Ishikawa (cell line): ENCODE measurements at regions not wholly inside any gene's neighbourhood (a gene's known extent, or its start where the extent isn't known, plus 50 kb on each side); places are given as distances from the start of the nearest gene placed in this dataset.

Source experiments
- CEBPB ChIP-seq: IDR thresholded peaks from 2 replicates; pipeline ENCODE4 v1.6.1; 2012
- CREB1 ChIP-seq: IDR thresholded peaks from 2 replicates; pipeline ENCODE4 v1.6.1; 2012; ENCODE audit warnings: low read depth
- EGR1 ChIP-seq: IDR thresholded peaks from 2 replicates; pipeline ENCODE4 v1.6.1; 2012
- EP300 ChIP-seq: IDR thresholded peaks from 2 replicates; pipeline ENCODE4 v1.6.1; 2012; ENCODE audit warnings: borderline replicate concordance
- FOXM1 ChIP-seq: IDR thresholded peaks from 2 replicates; pipeline ENCODE4 v1.6.1; 2012; ENCODE audit warnings: low read depth, borderline replicate concordance
- MAX ChIP-seq: IDR thresholded peaks from 2 replicates; pipeline ENCODE4 v1.6.1; 2012
- NFIC ChIP-seq: IDR thresholded peaks from 2 replicates; pipeline ENCODE4 v1.6.1; 2012
- RAD21 ChIP-seq: IDR thresholded peaks from 2 replicates; pipeline ENCODE4 v1.6.1; 2012; ENCODE audit warnings: low read depth
- REST ChIP-seq: IDR thresholded peaks from 2 replicates; pipeline ENCODE4 v1.6.1; 2012; ENCODE audit warnings: low read depth, mild to moderate bottlenecking
- TAF1 ChIP-seq: IDR thresholded peaks from 2 replicates; pipeline ENCODE4 v1.6.1; 2012; ENCODE audit warnings: low read depth, mild to moderate bottlenecking
- TCF12 ChIP-seq: IDR thresholded peaks from 2 replicates; pipeline ENCODE4 v1.6.1; 2012; ENCODE audit warnings: low read depth
- TEAD4 ChIP-seq: IDR thresholded peaks from 2 replicates; pipeline ENCODE4 v1.6.1; 2012
- USF1 ChIP-seq: IDR thresholded peaks from 2 replicates; pipeline ENCODE4 v1.6.1; 2012
- YY1 ChIP-seq: IDR thresholded peaks from 2 replicates; pipeline ENCODE4 v1.6.1; 2012; ENCODE audit warnings: low read depth
- ZBTB7A ChIP-seq: IDR thresholded peaks from 2 replicates; pipeline ENCODE4 v1.6.1; 2012; ENCODE audit warnings: low read depth

- TF ChIP-seq TCF12 (no peak), EP300 (no peak), EGR1 (no peak), CEBPB (no peak), TEAD4 (no peak), CREB1 (no peak), TAF1 (no peak), MAX (no peak), NFIC (no peak), FOXM1 (no peak), ZBTB7A (no peak), REST (no peak), USF1 (no peak), RAD21 (no peak), YY1 (no peak)
These were observed 171.1 kb downstream of the ABCC12 start for GRCh38 chr16:47984669-47985068.

GRCh38 chr16:47983999-47984580 is 171.7 kb downstream of the ABCC12 start:
- no peak for TF ChIP-seq RAD21
- no peak for TF ChIP-seq TCF12
- no peak for TF ChIP-seq NFIC
- TF ChIP-seq REST: no peak
- no peak for TF ChIP-seq TEAD4

GRCh38 chr16:47980212-47980611 is 175.6 kb downstream of the ABCC12 start:
- TF ChIP-seq USF1: no peak
- TF ChIP-seq EP300: no peak
- no peak for TF ChIP-seq FOXM1
- no peak for TF ChIP-seq RAD21
- no peak for TF ChIP-seq NFIC
- TF ChIP-seq CREB1: no peak
- TF ChIP-seq TEAD4: no peak
- TF ChIP-seq MAX: no peak
- no peak for TF ChIP-seq ZBTB7A
- TF ChIP-seq TAF1: no peak
- no peak for TF ChIP-seq REST
- TF ChIP-seq CEBPB: no peak
- TF ChIP-seq YY1: no peak
- TF ChIP-seq EGR1: no peak
- TF ChIP-seq TCF12: no peak

GRCh38 chr16:47979616-47980182 is 176.1 kb downstream of the ABCC12 start:
- no peak for TF ChIP-seq TEAD4
- TF ChIP-seq REST: no peak
- no peak for TF ChIP-seq MAX
- no peak for TF ChIP-seq EGR1
- no peak for TF ChIP-seq CREB1
- TF ChIP-seq USF1: no peak
- TF ChIP-seq CEBPB: no peak
- no peak for TF ChIP-seq TAF1
- no peak for TF ChIP-seq ZBTB7A
- no peak for TF ChIP-seq EP300
- TF ChIP-seq TCF12: no peak
- no peak for TF ChIP-seq FOXM1
- TF ChIP-seq RAD21: no peak
